ENCODE measurements at regions not wholly inside any gene's neighbourhood (a gene's known extent, or its start where the extent isn't known, plus 50 kb on each side); places are given as distances from the start of the nearest gene placed in this dataset.

DNA sequence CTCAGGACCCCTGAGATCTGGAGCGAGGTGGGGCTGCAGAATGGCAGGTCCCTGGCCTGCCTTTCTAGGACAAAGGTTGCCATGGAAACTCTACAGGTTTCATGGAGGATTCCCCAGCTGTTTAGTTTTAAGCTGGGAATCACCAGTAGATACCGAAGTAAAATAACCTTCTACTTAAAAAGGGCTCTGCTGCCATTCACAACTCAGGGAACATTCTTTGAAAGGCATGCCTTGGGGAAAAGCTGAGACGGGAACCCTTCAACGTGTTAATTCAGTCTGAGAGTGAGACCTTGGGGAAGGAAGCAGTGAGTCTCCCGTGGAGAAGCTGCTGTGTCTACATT lies 493.3 kb downstream of the BRD1 start:
- TF ChIP-seq YY1 (IDR thresholded peaks at IDR 0.05; ENCODE audit: extremely low read depth, insufficient replicate concordance, low read depth, low read length) (no peak), SIN3A (IDR thresholded peaks at IDR 0.05; ENCODE audit: low read depth) (no peak), EZH2 (IDR thresholded peaks at IDR 0.05) (no peak), CBX3 (IDR thresholded peaks at IDR 0.05; ENCODE audit: low read depth) (no peak), ZNF274 (IDR thresholded peaks at IDR 0.05; ENCODE audit: low read depth, low read length) (no peak), SRF (IDR thresholded peaks at IDR 0.05; ENCODE audit: low read depth) (no peak), RAD21 (IDR thresholded peaks at IDR 0.05; ENCODE audit: low read depth) (no peak), SP1 (IDR thresholded peaks at IDR 0.05; ENCODE audit: low read depth) (no peak), TCF7L2 (IDR thresholded peaks at IDR 0.05; ENCODE audit: borderline replicate concordance, extremely low read depth, insufficient read depth, insufficient read length) (no peak), EZH2phosphoT487 (IDR thresholded peaks at IDR 0.05; ENCODE audit: borderline replicate concordance) (no peak), ELF1 (IDR thresholded peaks at IDR 0.05; ENCODE audit: borderline replicate concordance, low read depth) (no peak), POLR2AphosphoS5 (IDR thresholded peaks at IDR 0.05; ENCODE audit: low read depth, low read length) (no peak), JUND (IDR thresholded peaks at IDR 0.05) (no peak), FOSL1 (IDR thresholded peaks at IDR 0.05; ENCODE audit: low read depth) (no peak)
- TF ChIP-seq, protein P1, sequence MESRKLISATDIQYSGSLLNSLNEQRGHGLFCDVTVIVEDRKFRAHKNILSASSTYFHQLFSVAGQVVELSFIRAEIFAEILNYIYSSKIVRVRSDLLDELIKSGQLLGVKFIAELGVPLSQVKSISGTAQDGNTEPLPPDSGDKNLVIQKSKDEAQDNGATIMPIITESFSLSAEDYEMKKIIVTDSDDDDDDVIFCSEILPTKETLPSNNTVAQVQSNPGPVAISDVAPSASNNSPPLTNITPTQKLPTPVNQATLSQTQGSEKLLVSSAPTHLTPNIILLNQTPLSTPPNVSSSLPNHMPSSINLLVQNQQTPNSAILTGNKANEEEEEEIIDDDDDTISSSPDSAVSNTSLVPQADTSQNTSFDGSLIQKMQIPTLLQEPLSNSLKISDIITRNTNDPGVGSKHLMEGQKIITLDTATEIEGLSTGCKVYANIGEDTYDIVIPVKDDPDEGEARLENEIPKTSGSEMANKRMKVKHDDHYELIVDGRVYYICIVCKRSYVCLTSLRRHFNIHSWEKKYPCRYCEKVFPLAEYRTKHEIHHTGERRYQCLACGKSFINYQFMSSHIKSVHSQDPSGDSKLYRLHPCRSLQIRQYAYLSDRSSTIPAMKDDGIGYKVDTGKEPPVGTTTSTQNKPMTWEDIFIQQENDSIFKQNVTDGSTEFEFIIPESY (IDR thresholded peaks at IDR 0.05; ENCODE audit: extremely low read depth, insufficient replicate concordance, low read length): no peak
- TF ChIP-seq, protein P2, sequence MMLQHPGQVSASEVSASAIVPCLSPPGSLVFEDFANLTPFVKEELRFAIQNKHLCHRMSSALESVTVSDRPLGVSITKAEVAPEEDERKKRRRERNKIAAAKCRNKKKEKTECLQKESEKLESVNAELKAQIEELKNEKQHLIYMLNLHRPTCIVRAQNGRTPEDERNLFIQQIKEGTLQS (IDR thresholded peaks at IDR 0.05): no peak
- TF ChIP-seq, protein P3, sequence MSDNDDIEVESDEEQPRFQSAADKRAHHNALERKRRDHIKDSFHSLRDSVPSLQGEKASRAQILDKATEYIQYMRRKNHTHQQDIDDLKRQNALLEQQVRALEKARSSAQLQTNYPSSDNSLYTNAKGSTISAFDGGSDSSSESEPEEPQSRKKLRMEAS (IDR thresholded peaks at IDR 0.05): no peak
- H3K4me3 ChIP-seq (replicated peaks in 1 of 2; ENCODE audit: low read depth in 1 of 2, low read length in 2 of 2): no peak overlapping the region
- H3K4me2 ChIP-seq (ENCODE audit: low read length): no peak overlapping the region
- H3K9me2 ChIP-seq (ENCODE audit: insufficient read depth): no peaks in the 10 kb centered on the region
- ChIA-PET RAD21 (ENCODE audit: low non-redundant PET in 1 of 2, low total read pairs in 2 of 2, uncharacterized antibody in 2 of 2, unreplicated experiment in 2 of 2) (no interaction called here), CTCF (interaction anchor here (0.7 kb wide), 1 partner anchor 27 kb away, joined by 3 read pairs; no protein-coding TSS in a partner anchor), POLR2A (no interaction called here)
- no peaks in the 10 kb centered on the region for H4K20me1 ChIP-seq (ENCODE audit: insufficient read depth)
- DNase-seq (ENCODE audit: low read depth, low spot score) (no peak), ATAC-seq (no peak)
- no peak overlapping the region for H3K27ac ChIP-seq (ENCODE audit: low read depth, low read length)
- no peak overlapping the region for H2AFZ ChIP-seq (ENCODE audit: low read depth, low read length, poor library complexity, severe bottlenecking)
- H3K27me3 ChIP-seq (ENCODE audit: insufficient read depth, low read length): peaks cover 31% of the 10 kb centered on the region
- intact Hi-C loops (cut with micrococcal nuclease): no loop called here
- H3K79me2 ChIP-seq (ENCODE audit: insufficient read depth, low read length): no peaks in the 10 kb centered on the region
- H3K9me3 ChIP-seq (ENCODE audit: control insufficient read depth in 1 of 2, insufficient read depth in 1 of 2, low read depth in 1 of 2, low read length in 2 of 2): no peaks in the 10 kb centered on the region
- no peaks in the 10 kb centered on the region for H3K36me3 ChIP-seq (ENCODE audit: control insufficient read depth in 1 of 2, insufficient read depth in 2 of 2, low read length in 2 of 2)
- no peak overlapping the region for H3K9ac ChIP-seq (ENCODE audit: low read length)
- BruUV-seq (replicated peaks): no TSS peak
- no peaks in the 10 kb centered on the region for H3K4me1 ChIP-seq (ENCODE audit: control insufficient read depth in 1 of 2, insufficient read depth in 2 of 2, low read length in 2 of 2)
